ENCODE measurements at regions not wholly inside any gene's neighbourhood (a gene's known extent, or its start where the extent isn't known, plus 50 kb on each side); places are given as distances from the start of the nearest gene placed in this dataset.
A peak's percentile ranks its signal among the peaks of the same experiment; 100 is the strongest.
"Not testable (repeated sequence)": the region's sequence is repeated elsewhere in the genome, so short reads cannot be mapped to it uniquely, and the experiment has no call there.

- no peak for DNase-seq
These were observed 596.0 kb downstream of the COL12A1 start for GRCh38 chr6:74609871-74610270.

GRCh38 chr6:74607934-74608333, 597.9 kb downstream of the COL12A1 start:
- DNase-seq = peak; percentile 11 to 13

GRCh38 chr6:74607468-74607867, 598.4 kb downstream of the COL12A1 start:
- DNase-seq = no peak

- peak; percentile 49 to 57 for DNase-seq
These were observed 599.2 kb downstream of the COL12A1 start for GRCh38 chr6:74606582-74607071.

- DNase-seq = no peak
These were observed 599.8 kb downstream of the COL12A1 start for GRCh38 chr6:74605922-74606581.

- no peak for DNase-seq
These were observed 601.6 kb downstream of the COL12A1 start for GRCh38 chr6:74604279-74604678.

GRCh38 chr6:74603322-74604076, 602.4 kb downstream of the COL12A1 start:
- DNase-seq = no peak

GRCh38 chr6:74602206-74602605, 603.6 kb downstream of the COL12A1 start:
- no peak for DNase-seq

GRCh38 chr6:74598462-74599393, 607.1 kb downstream of the COL12A1 start:
- no peak for DNase-seq

- no peak for DNase-seq
These were observed 608.0 kb downstream of the COL12A1 start for GRCh38 chr6:74597840-74598239.

GRCh38 chr6:74597266-74597665, 608.6 kb downstream of the COL12A1 start:
- DNase-seq = no peak

GRCh38 chr6:74596588-74596987, 609.3 kb downstream of the COL12A1 start:
- no peak for DNase-seq

GRCh38 chr6:74594350-74594749, 611.5 kb downstream of the COL12A1 start:
- not testable (repeated sequence) for DNase-seq

GRCh38 chr6:74588094-74588832, 617.6 kb downstream of the COL12A1 start:
- DNase-seq = no peak

- no peak for DNase-seq
These were observed 618.5 kb downstream of the COL12A1 start for GRCh38 chr6:74587386-74587785.

GRCh38 chr6:74585753-74586152, 620.1 kb downstream of the COL12A1 start:
- no peak for DNase-seq

- DNase-seq = no peak
These were observed 624.2 kb downstream of the COL12A1 start for GRCh38 chr6:74581681-74582080.

GRCh38 chr6:74579794-74580193, 626.1 kb downstream of the COL12A1 start:
- no peak for DNase-seq

- DNase-seq = no peak
These were observed 626.8 kb downstream of the COL12A1 start for GRCh38 chr6:74579047-74579446.

- DNase-seq = no peak
These were observed 627.5 kb downstream of the COL12A1 start for GRCh38 chr6:74578339-74578738.

GRCh38 chr6:74577619-74578018, 628.2 kb downstream of the COL12A1 start:
- no peak for DNase-seq

- peak in 1 of 2 donors; percentile 10 for DNase-seq
These were observed 631.1 kb downstream of the COL12A1 start for GRCh38 chr6:74574794-74575193.

Measured in inflammatory macrophage treated with lipopolysaccharide for 1 hour (primary cell).